HL-60 (cell line): ENCODE measurements at regions not wholly inside any gene's neighbourhood (a gene's known extent, or its start where the extent isn't known, plus 50 kb on each side); places are given as distances from the start of the nearest gene placed in this dataset.

Experiments used
- DNase-seq, 2 experiments: peaks; one replicate each; pipeline ENCODE4 v3.0.0-alpha.2; 2010 to 2020; ENCODE audit warnings: low read depth in 1 of 2, low spot score in 1 of 2
- H3K27ac ChIP-seq: fragments of 250-450 bp; sonication (Bioruptor Pico); replicated peaks from 2 replicates; pipeline ENCODE4 v1.5.1; 2020; ENCODE audit warnings: mild to moderate bottlenecking, moderate library complexity
- H3K27me3 ChIP-seq: fragments of 250-450 bp; sonication (Bioruptor Pico); 2 replicates; pipeline ENCODE4 v1.5.1; 2021; ENCODE audit warnings: mild to moderate bottlenecking, moderate library complexity; ENCODE audit not compliant: insufficient read depth, poor library complexity, severe bottlenecking
- H3K4me3 ChIP-seq: replicated peaks from 2 replicates; pipeline ENCODE4 v1.5.1; 2011; ENCODE audit warnings: mild to moderate bottlenecking, control low read depth, low read length; ENCODE audit not compliant: insufficient read depth
- GABPA ChIP-seq: IDR thresholded peaks from 2 replicates; pipeline ENCODE4 v1.6.1; 2012; ENCODE audit warnings: low read depth
- POLR2AphosphoS5 ChIP-seq: IDR thresholded peaks from 2 replicates; pipeline ENCODE4 v1.6.1; 2012; ENCODE audit warnings: low read depth
- SPI1 ChIP-seq: IDR thresholded peaks from 2 replicates; pipeline ENCODE4 v1.6.1; 2012; ENCODE audit warnings: low read depth, mild to moderate bottlenecking, borderline replicate concordance
- TF ChIP-seq, protein P1 (sequence below): IDR thresholded peaks from 2 replicates; pipeline ENCODE4 v1.6.1; 2012; ENCODE audit warnings: low read depth; ENCODE audit not compliant: insufficient replicate concordance
- TF ChIP-seq, protein P2 (sequence below): IDR thresholded peaks from one replicate; pipeline ENCODE4 v1.5.1; 2011; ENCODE audit warnings: low read length, control low read depth, inconsistent platforms; ENCODE audit not compliant: insufficient read depth

DNA sequence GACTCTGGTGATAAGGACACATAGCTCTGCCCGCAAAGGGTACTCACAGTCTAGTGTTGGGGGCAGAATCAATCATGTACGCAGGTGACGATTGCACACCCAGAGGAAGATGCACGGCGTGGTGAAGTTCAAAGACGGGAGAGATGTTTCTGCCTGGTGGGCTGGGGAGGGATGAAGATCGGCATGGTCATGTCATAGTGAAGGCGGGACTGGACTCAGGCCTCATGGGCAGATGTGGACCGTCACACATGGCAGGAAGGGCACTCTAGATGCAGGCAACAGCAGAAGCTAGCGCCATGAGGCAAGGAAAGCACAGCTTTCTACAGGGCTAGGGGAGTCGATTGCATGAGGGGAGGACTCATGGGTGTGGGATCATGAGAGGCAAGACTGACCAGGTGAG, 240.6 kb downstream of the OPA1 start:
- Histone ChIP-seq H3K4me3 (no peak overlapping the region), H3K27ac (no peak overlapping the region), H3K27me3 (no peaks in the 10 kb centered on the region)
- TF ChIP-seq SPI1 = no peak
- TF ChIP-seq POLR2AphosphoS5 = no peak
- TF ChIP-seq, protein P1, sequence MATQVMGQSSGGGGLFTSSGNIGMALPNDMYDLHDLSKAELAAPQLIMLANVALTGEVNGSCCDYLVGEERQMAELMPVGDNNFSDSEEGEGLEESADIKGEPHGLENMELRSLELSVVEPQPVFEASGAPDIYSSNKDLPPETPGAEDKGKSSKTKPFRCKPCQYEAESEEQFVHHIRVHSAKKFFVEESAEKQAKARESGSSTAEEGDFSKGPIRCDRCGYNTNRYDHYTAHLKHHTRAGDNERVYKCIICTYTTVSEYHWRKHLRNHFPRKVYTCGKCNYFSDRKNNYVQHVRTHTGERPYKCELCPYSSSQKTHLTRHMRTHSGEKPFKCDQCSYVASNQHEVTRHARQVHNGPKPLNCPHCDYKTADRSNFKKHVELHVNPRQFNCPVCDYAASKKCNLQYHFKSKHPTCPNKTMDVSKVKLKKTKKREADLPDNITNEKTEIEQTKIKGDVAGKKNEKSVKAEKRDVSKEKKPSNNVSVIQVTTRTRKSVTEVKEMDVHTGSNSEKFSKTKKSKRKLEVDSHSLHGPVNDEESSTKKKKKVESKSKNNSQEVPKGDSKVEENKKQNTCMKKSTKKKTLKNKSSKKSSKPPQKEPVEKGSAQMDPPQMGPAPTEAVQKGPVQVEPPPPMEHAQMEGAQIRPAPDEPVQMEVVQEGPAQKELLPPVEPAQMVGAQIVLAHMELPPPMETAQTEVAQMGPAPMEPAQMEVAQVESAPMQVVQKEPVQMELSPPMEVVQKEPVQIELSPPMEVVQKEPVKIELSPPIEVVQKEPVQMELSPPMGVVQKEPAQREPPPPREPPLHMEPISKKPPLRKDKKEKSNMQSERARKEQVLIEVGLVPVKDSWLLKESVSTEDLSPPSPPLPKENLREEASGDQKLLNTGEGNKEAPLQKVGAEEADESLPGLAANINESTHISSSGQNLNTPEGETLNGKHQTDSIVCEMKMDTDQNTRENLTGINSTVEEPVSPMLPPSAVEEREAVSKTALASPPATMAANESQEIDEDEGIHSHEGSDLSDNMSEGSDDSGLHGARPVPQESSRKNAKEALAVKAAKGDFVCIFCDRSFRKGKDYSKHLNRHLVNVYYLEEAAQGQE = no peak
- no peak for TF ChIP-seq GABPA
- TF ChIP-seq, protein P2, sequence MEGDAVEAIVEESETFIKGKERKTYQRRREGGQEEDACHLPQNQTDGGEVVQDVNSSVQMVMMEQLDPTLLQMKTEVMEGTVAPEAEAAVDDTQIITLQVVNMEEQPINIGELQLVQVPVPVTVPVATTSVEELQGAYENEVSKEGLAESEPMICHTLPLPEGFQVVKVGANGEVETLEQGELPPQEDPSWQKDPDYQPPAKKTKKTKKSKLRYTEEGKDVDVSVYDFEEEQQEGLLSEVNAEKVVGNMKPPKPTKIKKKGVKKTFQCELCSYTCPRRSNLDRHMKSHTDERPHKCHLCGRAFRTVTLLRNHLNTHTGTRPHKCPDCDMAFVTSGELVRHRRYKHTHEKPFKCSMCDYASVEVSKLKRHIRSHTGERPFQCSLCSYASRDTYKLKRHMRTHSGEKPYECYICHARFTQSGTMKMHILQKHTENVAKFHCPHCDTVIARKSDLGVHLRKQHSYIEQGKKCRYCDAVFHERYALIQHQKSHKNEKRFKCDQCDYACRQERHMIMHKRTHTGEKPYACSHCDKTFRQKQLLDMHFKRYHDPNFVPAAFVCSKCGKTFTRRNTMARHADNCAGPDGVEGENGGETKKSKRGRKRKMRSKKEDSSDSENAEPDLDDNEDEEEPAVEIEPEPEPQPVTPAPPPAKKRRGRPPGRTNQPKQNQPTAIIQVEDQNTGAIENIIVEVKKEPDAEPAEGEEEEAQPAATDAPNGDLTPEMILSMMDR = no peak
- no peak for DNase-seq

DNA sequence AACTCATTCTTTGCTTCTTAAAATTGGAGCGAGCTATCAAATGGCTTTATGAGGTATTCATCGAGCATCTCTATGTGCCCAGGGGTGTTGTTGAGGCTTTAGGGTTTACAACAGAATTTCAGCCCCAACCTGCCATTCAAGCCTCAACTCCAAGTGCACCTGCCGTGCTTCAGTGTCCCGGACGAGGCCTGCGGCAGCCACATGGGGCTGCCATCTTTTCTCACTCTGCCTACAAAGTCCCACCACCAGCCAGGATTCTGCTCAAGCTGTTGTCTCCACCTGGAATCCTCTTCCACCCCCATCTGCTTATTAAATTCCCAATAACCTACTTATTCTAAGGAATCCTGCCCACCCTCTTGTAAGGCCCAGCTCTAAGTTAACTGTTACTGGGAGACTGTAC, 242.4 kb downstream of the OPA1 start:
- H3K27ac ChIP-seq = no peak overlapping the region
- H3K27me3 ChIP-seq = no peaks in the 10 kb centered on the region
- no peak for DNase-seq
- H3K4me3 ChIP-seq = no peak overlapping the region
- TF ChIP-seq GABPA (no peak), SPI1 (no peak), POLR2AphosphoS5 (no peak)
- TF ChIP-seq, protein P2 = no peak
- TF ChIP-seq, protein P1 = no peak

DNA sequence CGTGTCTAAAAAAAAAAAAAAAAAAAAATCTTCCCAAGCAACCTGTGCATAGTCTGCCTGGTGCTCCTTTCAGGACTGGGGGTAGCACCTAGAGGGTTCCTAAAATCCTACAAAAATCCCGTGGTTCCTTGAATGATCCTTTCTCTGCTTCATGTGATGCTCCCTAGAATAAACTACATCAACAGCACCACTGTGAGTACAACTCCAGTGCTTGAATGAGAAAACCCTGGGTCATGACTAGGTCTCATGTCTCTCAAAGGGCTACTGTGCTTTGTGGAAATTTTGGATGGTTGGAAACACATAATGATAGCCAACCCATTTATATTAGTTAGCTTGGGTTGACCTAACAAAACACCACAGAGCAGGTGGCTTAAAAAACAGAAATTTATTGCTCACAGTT, 243.5 kb downstream of the OPA1 start:
- Histone ChIP-seq H3K27me3 (no peaks in the 10 kb centered on the region), H3K4me3 (no peak overlapping the region), H3K27ac (no peak overlapping the region)
- DNase-seq = no peak
- TF ChIP-seq SPI1 (no peak), GABPA (no peak), POLR2AphosphoS5 (no peak)
- TF ChIP-seq, protein P1 = no peak
- TF ChIP-seq, protein P2 = no peak
